Heart right ventricle (tissue), 16 donors: ENCODE measurements at regions not wholly inside any gene's neighbourhood (a gene's known extent, or its start where the extent isn't known, plus 50 kb on each side); places are given as distances from the start of the nearest gene placed in this dataset.

ENCODE experiments used
- ATAC-seq, 8 donors: fragments of 200-7000 bp; cut with Tn5 transposase; one replicate each; pipeline ENCODE4 v1.9.1; 2020; ENCODE audit warnings: mild to moderate bottlenecking in 8 of 8, moderate library complexity in 8 of 8, moderate number of reproducible peaks in 1 of 8
- DNase-seq, 2 donors: peaks; one replicate each; pipeline ENCODE4 v3.0.0-alpha.2; 2020
- H3K27ac ChIP-seq, 10 donors: fragments of 200-600 bp; sonication (generic) in 2 of 10; one replicate each; pipeline versions ENCODE4 v1.5.0 to v1.8.0; 2020 to 2022; ENCODE audit warnings: mild to moderate bottlenecking in 3 of 10
- H3K27me3 ChIP-seq, 7 donors: fragments of 200-600 bp; one replicate each; pipeline ENCODE4 v1.8.0; 2021 to 2022; ENCODE audit warnings: mild to moderate bottlenecking in 2 of 7
- H3K36me3 ChIP-seq, 9 donors: fragments of 200-600 bp; sonication (generic) in 1 of 9; one replicate each; pipeline versions ENCODE4 v1.5.0 to v1.8.0; 2020 to 2022; ENCODE audit warnings: mild to moderate bottlenecking in 2 of 9
- H3K4me1 ChIP-seq, 9 donors: fragments of 200-600 bp; sonication (generic) in 1 of 9; one replicate each; pipeline versions ENCODE4 v1.5.0 to v1.8.0; 2020 to 2022; ENCODE audit warnings: mild to moderate bottlenecking in 4 of 9
- H3K4me3 ChIP-seq, 10 donors: fragments of 200-600 bp; sonication (generic) in 2 of 10; one replicate each; pipeline versions ENCODE4 v1.5.0 to v1.8.0; 2020 to 2022; ENCODE audit warnings: mild to moderate bottlenecking in 7 of 10, moderate library complexity in 2 of 10
- H3K9me3 ChIP-seq, 11 donors: fragments of 200-600 bp in 10 of 11; sonication (generic) in 2 of 11; one replicate each; pipeline versions ENCODE4 v1.5.0 to v1.8.0; 2013 to 2022; ENCODE audit warnings: mild to moderate bottlenecking in 2 of 11, control low read depth in 1 of 11, moderate library complexity in 1 of 11
- CTCF ChIP-seq, 9 donors: fragments of 200-600 bp; sonication (generic) in 2 of 9; IDR thresholded peaks; one replicate each; pipeline versions ENCODE4 v1.5.0 to v1.8.0; 2021 to 2022; ENCODE audit warnings: antibody characterized with exemption in 9 of 9, mild to moderate bottlenecking in 5 of 9, moderate library complexity in 1 of 9
- WGBS, 2 donors: extraction: QIAGEN DNeasy Blood & Tissue Kit; methylation state at CpG; one replicate each; pipeline ENCODE4 v1.1.7; 2013; ENCODE audit warnings: inconsistent platforms in 1 of 2; 5-methylcytosine and 5-hydroxymethylcytosine counted together
- intact Hi-C, 10 donors: fragments of 100-400 bp; cut with DNase I; formaldehyde crosslinking; loops; one replicate each; pipeline versions ENCODE4 v1.11.1 to v1.14.2; 2022
- donor health status: Arrhythmogenic right ventricular cardiomyopathy.
- donor health status: ischemic (EF 13 %, LVEDD 7.1; RV severe dilation, severe dysfunction).
- donor health status: healthy with polysubstance abuse.
- donor health status: DM: no; HTN: yes; CAD: no.
- donor health status: DM: no; HTN: no; CAD: no.
- donor health status: ischemic (EF 25% LVEDD 6.9; RV normal size, moderate dysfunction).
- donor health status: ischemic (EF 25% LVEDD 5.7; RV mildly dilated, moderate dysfunction).
- donor health status: healthy.
- donor health status: DM: yes; HTN: yes; CAD: no.
- donor health status: Ischemic cardiomyopathy.
- donor health status: ischemic (EF 35%, LVEDD 5.7; RV mildly dilated, moderate dysfunction).
- donor health status: nonischemic (EF 11% LVEDD 7.7; RV severe dilation, severe dysfunction).
- donor health status: DM: yes; HTN: yes; CAD: no.
- donor health status: PGD.
- donor health status: ischemic (EF 29% LVEDD 5.4; RV normal size, mild dysfunction).
- donor health status: nonischemic (EF 23%, LVEDD 6.1; RV moderate dilation, normal function).

DNA sequence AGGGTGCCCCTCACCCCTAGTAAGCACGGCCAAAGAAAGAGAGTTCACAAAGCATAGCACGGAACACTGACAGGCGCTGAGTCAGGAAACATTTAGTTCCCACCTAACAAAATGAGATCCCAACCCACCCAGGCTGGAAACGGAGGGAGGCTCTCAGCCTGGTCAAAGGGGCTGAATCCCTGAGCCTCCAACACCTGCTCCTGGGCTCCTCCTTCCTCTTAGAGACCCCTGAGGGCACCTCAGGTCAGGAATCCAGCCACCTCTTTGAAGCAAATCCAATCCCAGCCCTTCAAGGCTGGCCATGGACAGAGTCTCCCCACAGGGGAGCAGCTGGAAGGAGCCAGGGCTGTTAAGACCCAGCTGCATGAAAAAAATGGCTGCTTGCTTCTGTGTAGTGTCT, 154.4 kb upstream of the HES1 start:
- no peak for TF ChIP-seq CTCF (IDR thresholded peaks at IDR 0.05)
- no peak for DNase-seq
- Histone ChIP-seq H3K27me3 (peaks cover 0 to 25% (median 0%) of the 10 kb centered on the region in 7 donors), H3K4me1 (peaks cover 9 to 55% (median 44%) of the 10 kb centered on the region in 9 donors), H3K9me3 (no peaks in the 10 kb centered on the region), H3K27ac (peak overlapping the region in 3 of 10 donors; percentile 4 to 21 (median 19)), H3K4me3 (no peak overlapping the region), H3K36me3 (no peaks in the 10 kb centered on the region)
- 66 to 82% methylated on average over 4 of the region's 4 CpGs for WGBS, 2 donors
- ATAC-seq = peak in 3 of 8 donors; percentile 3 to 23 (median 12)
- intact Hi-C loops = loop anchor here in 1 of 10 donors (5.0 kb wide), 1 partner anchor 194 kb away; no protein-coding TSS in a partner anchor

- 27 to 41% methylated on average over 11 of the region's 11 CpGs for WGBS, 2 donors
- DNase-seq (peak; percentile 82 to 83), ATAC-seq (peak; percentile 65 to 95 (median 82))
- Histone ChIP-seq H3K4me3 (no peak overlapping the region), H3K9me3 (no peaks in the 10 kb centered on the region), H3K4me1 (peaks cover 9 to 59% (median 44%) of the 10 kb centered on the region in 9 donors), H3K27ac (peak overlapping the region in 6 of 10 donors; percentile 4 to 39 (median 20)), H3K36me3 (no peaks in the 10 kb centered on the region), H3K27me3 (peaks cover 0 to 21% (median 0%) of the 10 kb centered on the region in 7 donors)
- intact Hi-C loops = loop anchor here in 2 of 10 donors (2.0 to 5.0 kb wide), 2 partner anchors 21 to 195 kb away; no protein-coding TSS in a partner anchor
- no peak for TF ChIP-seq CTCF (IDR thresholded peaks at IDR 0.05)
Observed at GRCh38 chr3:193982258-193982659, 153.7 kb upstream of the HES1 start.

- Histone ChIP-seq H3K4me1 (peaks cover 9 to 61% (median 44%) of the 10 kb centered on the region in 9 donors), H3K36me3 (no peaks in the 10 kb centered on the region), H3K4me3 (no peak overlapping the region), H3K27me3 (peaks cover 0 to 24% (median 0%) of the 10 kb centered on the region in 7 donors), H3K9me3 (no peaks in the 10 kb centered on the region), H3K27ac (peak overlapping the region in 2 of 10 donors; percentile 24 to 34)
- DNase-seq (no peak), ATAC-seq (peak in 4 of 8 donors; percentile 28 to 34 (median 30))
- WGBS, 2 donors = 65 to 79% methylated on average over 7 of the region's 7 CpGs
- no peak for TF ChIP-seq CTCF (IDR thresholded peaks at IDR 0.05)
- intact Hi-C loops = loop anchor here in 2 of 10 donors (2.0 to 5.0 kb wide), 2 partner anchors 19 to 197 kb away; no protein-coding TSS in a partner anchor
Observed at GRCh38 chr3:193983846-193984818, 151.8 kb upstream of the HES1 start.

DNA sequence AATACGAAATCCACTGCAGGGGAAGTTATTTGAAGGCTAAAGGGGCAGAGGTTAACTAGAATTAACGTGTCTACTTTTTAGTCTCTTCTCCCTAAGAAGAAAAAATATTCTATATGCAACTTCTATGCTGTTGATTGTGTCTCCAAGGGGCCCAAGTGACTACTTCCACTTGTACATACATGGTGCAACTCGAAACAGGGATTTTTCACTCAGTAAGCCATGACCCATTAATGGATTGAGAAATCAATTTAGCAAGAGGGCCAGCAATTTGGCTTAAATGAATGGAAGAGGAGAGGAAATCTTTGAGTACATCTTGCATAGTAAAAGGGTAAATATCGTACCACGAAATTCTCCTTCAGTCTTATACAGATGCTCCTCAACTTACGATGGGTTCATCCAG, 151.1 kb upstream of the HES1 start:
- no peak overlapping the region for H3K4me3 ChIP-seq
- H3K27me3 ChIP-seq = peaks cover 0 to 24% (median 0%) of the 10 kb centered on the region in 7 donors
- 78 to 84% methylated on average over 6 of the region's 6 CpGs for WGBS, 2 donors
- H3K4me1 ChIP-seq = peaks cover 9 to 61% (median 42%) of the 10 kb centered on the region in 9 donors
- no peak for TF ChIP-seq CTCF (IDR thresholded peaks at IDR 0.05)
- no peak overlapping the region for H3K27ac ChIP-seq
- H3K36me3 ChIP-seq = no peaks in the 10 kb centered on the region
- ATAC-seq = no peak
- DNase-seq = no peak
- peaks cover 0 to 4% (median 0%) of the 10 kb centered on the region in 11 donors for H3K9me3 ChIP-seq
- intact Hi-C loops = loop anchor here in 1 of 10 donors (5.0 kb wide), 1 partner anchor 198 kb away; no protein-coding TSS in a partner anchor
